OCI-LY1 (cell line): ENCODE measurements at regions not wholly inside any gene's neighbourhood (a gene's known extent, or its start where the extent isn't known, plus 50 kb on each side); places are given as distances from the start of the nearest gene placed in this dataset.

Source experiments
- H2AFZ ChIP-seq: fragments of 200-600 bp; sonication (generic), shearing (Covaris generic); 2 replicates; pipeline ENCODE4 v1.6.0; 2014; ENCODE audit warnings: antibody characterized with exemption, mild to moderate bottlenecking, low read length
- H3F3A ChIP-seq: fragments of 200-600 bp; sonication (generic), shearing (Covaris generic); 2 replicates; pipeline ENCODE4 v1.6.0; 2014; ENCODE audit warnings: mild to moderate bottlenecking, antibody characterized with exemption, low read length, moderate library complexity; ENCODE audit not compliant: insufficient read depth
- H3K27ac ChIP-seq: fragments of 200-600 bp; sonication (generic); 2 replicates; pipeline ENCODE4 v1.5.1; 2014; ENCODE audit warnings: low read length, mixed run types, mild to moderate bottlenecking, low read depth; ENCODE audit not compliant: poor library complexity, severe bottlenecking
- H3K27me3 ChIP-seq: fragments of 200-600 bp; sonication (generic); 2 replicates; pipeline ENCODE4 v1.6.0; 2014; ENCODE audit warnings: antibody characterized with exemption, mild to moderate bottlenecking, low read length, moderate library complexity; ENCODE audit not compliant: insufficient read depth
- H3K36me3 ChIP-seq: fragments of 200-600 bp; sonication (generic); 2 replicates; pipeline ENCODE4 v1.6.1; 2014; ENCODE audit warnings: mild to moderate bottlenecking, antibody characterized with exemption, low read length, moderate library complexity, mixed read lengths; ENCODE audit not compliant: insufficient read depth
- H3K4me1 ChIP-seq: fragments of 200-600 bp; sonication (generic); 2 replicates; pipeline ENCODE4 v1.5.1; 2014; ENCODE audit warnings: mild to moderate bottlenecking, low read length, moderate library complexity; ENCODE audit not compliant: insufficient read depth, severe bottlenecking
- H3K4me2 ChIP-seq: fragments of 200-600 bp; sonication (generic), shearing (Covaris generic); 2 replicates; pipeline ENCODE4 v1.6.1; 2014; ENCODE audit warnings: low read length
- H3K4me3 ChIP-seq: fragments of 200-600 bp; sonication (generic); 2 replicates; pipeline ENCODE4 v1.5.1; 2014; ENCODE audit warnings: low read length, low read depth, mild to moderate bottlenecking, mixed read lengths; ENCODE audit not compliant: poor library complexity, severe bottlenecking
- H3K79me2 ChIP-seq: fragments of 200-600 bp; shearing (Covaris generic); 2 replicates; pipeline ENCODE4 v1.6.1; 2016; ENCODE audit warnings: mixed run types, low read length, mixed read lengths; ENCODE audit not compliant: insufficient read depth
- H3K9ac ChIP-seq: fragments of 200-600 bp; sonication (generic), shearing (Covaris generic); 2 replicates; pipeline ENCODE4 v1.6.1; 2014; ENCODE audit warnings: mild to moderate bottlenecking, low read length, mixed read lengths
- H3K9me2 ChIP-seq: fragments of 200-600 bp; sonication (generic), shearing (Covaris generic); 2 replicates; pipeline ENCODE4 v1.6.1; 2014; ENCODE audit warnings: low read depth, mild to moderate bottlenecking, low read length, mixed read lengths
- H3K9me3 ChIP-seq: fragments of 200-600 bp; shearing (Covaris generic); 2 replicates; pipeline ENCODE4 v1.6.1; 2014; ENCODE audit warnings: low read length, mixed read lengths
- H4K20me1 ChIP-seq: fragments of 200-600 bp; sonication (generic), shearing (Covaris generic); 2 replicates; pipeline ENCODE4 v1.6.0; 2016; ENCODE audit warnings: mild to moderate bottlenecking, low read length; ENCODE audit not compliant: insufficient read depth
- CTCF ChIP-seq: fragments of 200-600 bp; sonication (generic), shearing (Covaris generic); IDR thresholded peaks from 2 replicates; pipeline ENCODE4 v1.5.1; 2017; ENCODE audit warnings: mild to moderate bottlenecking, antibody characterized with exemption, low read length, moderate library complexity, mixed read lengths
- EZH2 ChIP-seq: fragments of 200-600 bp; sonication (generic), shearing (Covaris generic); IDR thresholded peaks from 2 replicates; pipeline ENCODE4 v1.8.0; 2017; ENCODE audit warnings: borderline replicate concordance, mixed run types, mild to moderate bottlenecking, antibody characterized with exemption, low read length, moderate library complexity, mixed read lengths

- Histone ChIP-seq H3K27ac (no peak overlapping the region), H3K4me1 (no peaks in the 10 kb centered on the region), H3K9me3 (no peaks in the 10 kb centered on the region), H3K36me3 (no peaks in the 10 kb centered on the region), H3K9me2 (no peaks in the 10 kb centered on the region), H4K20me1 (no peaks in the 10 kb centered on the region), H3K79me2 (no peaks in the 10 kb centered on the region), H3K27me3 (no peaks in the 10 kb centered on the region), H3K9ac (no peak overlapping the region), H3K4me3 (no peak overlapping the region), H3K4me2 (no peak overlapping the region), H3F3A (no peaks in the 10 kb centered on the region), H2AFZ (no peak overlapping the region)
- TF ChIP-seq CTCF (no peak), EZH2 (no peak)
Measured at GRCh38 chr2:40809156-40809555, 357.3 kb upstream of the SLC8A1 start.

- H4K20me1 ChIP-seq: no peaks in the 10 kb centered on the region
- H3K4me2 ChIP-seq: no peak overlapping the region
- H3K4me3 ChIP-seq: no peak overlapping the region
- no peaks in the 10 kb centered on the region for H3K9me2 ChIP-seq
- TF ChIP-seq EZH2: no peak
- no peak for TF ChIP-seq CTCF
- H3K27ac ChIP-seq: no peak overlapping the region
- H3K36me3 ChIP-seq: no peaks in the 10 kb centered on the region
- no peak overlapping the region for H2AFZ ChIP-seq
- no peaks in the 10 kb centered on the region for H3K79me2 ChIP-seq
- H3K9ac ChIP-seq: no peak overlapping the region
- H3F3A ChIP-seq: no peaks in the 10 kb centered on the region
- H3K9me3 ChIP-seq: no peaks in the 10 kb centered on the region
- H3K4me1 ChIP-seq: no peaks in the 10 kb centered on the region
- no peaks in the 10 kb centered on the region for H3K27me3 ChIP-seq
Measured at GRCh38 chr2:40814616-40815015, 362.7 kb upstream of the SLC8A1 start.

- Histone ChIP-seq H3K9ac (no peak overlapping the region), H3K4me1 (no peaks in the 10 kb centered on the region), H3K9me2 (no peaks in the 10 kb centered on the region), H3K36me3 (no peaks in the 10 kb centered on the region), H3K27me3 (no peaks in the 10 kb centered on the region), H2AFZ (no peak overlapping the region), H3K9me3 (no peaks in the 10 kb centered on the region), H3F3A (no peaks in the 10 kb centered on the region), H3K4me3 (no peak overlapping the region), H4K20me1 (no peaks in the 10 kb centered on the region), H3K79me2 (no peaks in the 10 kb centered on the region), H3K27ac (no peak overlapping the region), H3K4me2 (no peak overlapping the region)
- no peak for TF ChIP-seq EZH2
- no peak for TF ChIP-seq CTCF
Measured at GRCh38 chr2:40820319-40820718, 368.4 kb upstream of the SLC8A1 start.
